ENCODE measurements at regions not wholly inside any gene's neighbourhood (a gene's known extent, or its start where the extent isn't known, plus 50 kb on each side); places are given as distances from the start of the nearest gene placed in this dataset.
"Not testable (repeated sequence)": the region's sequence is repeated elsewhere in the genome, so short reads cannot be mapped to it uniquely, and the experiment has no call there.

- no peaks in the 10 kb centered on the region for H3K9me3 ChIP-seq (ENCODE audit: control insufficient read depth, low read depth, low read length)
- no peak overlapping the region for H3K23ac ChIP-seq (ENCODE audit: insufficient read length, low read depth, low read length)
- no peaks in the 10 kb centered on the region for H3K79me2 ChIP-seq (ENCODE audit: insufficient read depth, low read length)
- no peak overlapping the region for H4K5ac ChIP-seq (ENCODE audit: insufficient read length, low read depth, low read length)
- no peak overlapping the region for H4K8ac ChIP-seq (replicated peaks; ENCODE audit: insufficient read length, low read depth, low read length)
- H2BK5ac ChIP-seq (ENCODE audit: insufficient read length, low read length): no peak overlapping the region
- no peak overlapping the region for H3K18ac ChIP-seq (ENCODE audit: insufficient read length, low read depth, low read length)
- no peaks in the 10 kb centered on the region for H3K79me1 ChIP-seq (ENCODE audit: insufficient read depth, low read depth, low read length, poor library complexity, severe bottlenecking)
- no peak overlapping the region for H2BK20ac ChIP-seq (ENCODE audit: low read depth, low read length, poor library complexity, severe bottlenecking)
- H3K27me3 ChIP-seq (ENCODE audit: insufficient read depth, low read length): no peaks in the 10 kb centered on the region
- no peaks in the 10 kb centered on the region for H4K20me1 ChIP-seq (ENCODE audit: control insufficient read depth, insufficient read depth, insufficient read length)
- no peak overlapping the region for H3K9ac ChIP-seq (ENCODE audit: extremely low read depth, insufficient read length, low read length)
- no peak overlapping the region for H2BK12ac ChIP-seq (ENCODE audit: insufficient read length, low read depth, low read length)
- no peak overlapping the region for H3K4me2 ChIP-seq (ENCODE audit: insufficient read depth, insufficient read length, low read length)
- H3K14ac ChIP-seq (ENCODE audit: insufficient read depth, low read length): no peak overlapping the region
- H4K91ac ChIP-seq (ENCODE audit: insufficient read length, low read depth, low read length): no peak overlapping the region
- no peaks in the 10 kb centered on the region for H3K23me2 ChIP-seq (ENCODE audit: insufficient read length, low read depth, low read length, poor library complexity, severe bottlenecking)
- no peak overlapping the region for H3K4me3 Mint-ChIP-seq
- no peak overlapping the region for H3K27ac ChIP-seq (ENCODE audit: insufficient read length, low read depth, low read length)
- no peak overlapping the region for H3K4ac ChIP-seq (ENCODE audit: low read depth, low read length)
- peaks cover 0 to 2% of the 10 kb centered on the region in 2 experiments; a peak in 1 of 5 replicates for H3K9me3 Mint-ChIP-seq
- no peak for DNase-seq
- H3K27ac Mint-ChIP-seq: no peak overlapping the region
- no peaks in the 10 kb centered on the region for H3K4me1 ChIP-seq (ENCODE audit: insufficient read depth, low read length)
- no peaks in the 10 kb centered on the region; a peak in 2 of 7 replicates for H3K36me3 Mint-ChIP-seq (ENCODE audit: insufficient read depth in 1 of 3, low read depth in 3 of 3)
- H2AK5ac ChIP-seq (ENCODE audit: insufficient read length, low read length): no peak overlapping the region
- no peak overlapping the region for H2BK15ac ChIP-seq (ENCODE audit: low read depth, low read length)
- H3K27me3 Mint-ChIP-seq (ENCODE audit: low read depth): no peaks in the 10 kb centered on the region
- no peak overlapping the region for H2BK120ac ChIP-seq (ENCODE audit: low read depth, low read length, poor library complexity, severe bottlenecking)
- H3T11ph ChIP-seq (ENCODE audit: low read length): no peak overlapping the region
- H3K4me1 Mint-ChIP-seq: no peaks in the 10 kb centered on the region
- H3K56ac ChIP-seq (ENCODE audit: insufficient read length, low read depth, low read length): no peak overlapping the region
- TF ChIP-seq, protein P1, sequence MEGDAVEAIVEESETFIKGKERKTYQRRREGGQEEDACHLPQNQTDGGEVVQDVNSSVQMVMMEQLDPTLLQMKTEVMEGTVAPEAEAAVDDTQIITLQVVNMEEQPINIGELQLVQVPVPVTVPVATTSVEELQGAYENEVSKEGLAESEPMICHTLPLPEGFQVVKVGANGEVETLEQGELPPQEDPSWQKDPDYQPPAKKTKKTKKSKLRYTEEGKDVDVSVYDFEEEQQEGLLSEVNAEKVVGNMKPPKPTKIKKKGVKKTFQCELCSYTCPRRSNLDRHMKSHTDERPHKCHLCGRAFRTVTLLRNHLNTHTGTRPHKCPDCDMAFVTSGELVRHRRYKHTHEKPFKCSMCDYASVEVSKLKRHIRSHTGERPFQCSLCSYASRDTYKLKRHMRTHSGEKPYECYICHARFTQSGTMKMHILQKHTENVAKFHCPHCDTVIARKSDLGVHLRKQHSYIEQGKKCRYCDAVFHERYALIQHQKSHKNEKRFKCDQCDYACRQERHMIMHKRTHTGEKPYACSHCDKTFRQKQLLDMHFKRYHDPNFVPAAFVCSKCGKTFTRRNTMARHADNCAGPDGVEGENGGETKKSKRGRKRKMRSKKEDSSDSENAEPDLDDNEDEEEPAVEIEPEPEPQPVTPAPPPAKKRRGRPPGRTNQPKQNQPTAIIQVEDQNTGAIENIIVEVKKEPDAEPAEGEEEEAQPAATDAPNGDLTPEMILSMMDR (conservative IDR thresholded peaks at IDR 0.05): no peak
- no peak overlapping the region for H2AFZ ChIP-seq (ENCODE audit: low read length)
Observed at GRCh38 chr7:19275000-19275399, 129.8 kb upstream of the FERD3L start.

GRCh38 chr7:19272329-19272728 is 127.1 kb upstream of the FERD3L start:
- not testable (repeated sequence) for H3K4me3 Mint-ChIP-seq

More at GRCh38 chr7:19272329-19272728, 127.1 kb upstream of the FERD3L start:
- not testable (repeated sequence) for H4K91ac ChIP-seq (ENCODE audit: insufficient read length, low read depth, low read length); H4K8ac ChIP-seq (replicated peaks; ENCODE audit: insufficient read length, low read depth, low read length); H3K79me2 ChIP-seq (ENCODE audit: insufficient read depth, low read length); H3K4ac ChIP-seq (ENCODE audit: low read depth, low read length); H3K9me3 ChIP-seq (ENCODE audit: control insufficient read depth, low read depth, low read length); DNase-seq; H3K27ac ChIP-seq (ENCODE audit: insufficient read length, low read depth, low read length); H3K79me1 ChIP-seq (ENCODE audit: insufficient read depth, low read depth, low read length, poor library complexity, severe bottlenecking); H2BK120ac ChIP-seq (ENCODE audit: low read depth, low read length, poor library complexity, severe bottlenecking); H3K18ac ChIP-seq (ENCODE audit: insufficient read length, low read depth, low read length); H3K27ac Mint-ChIP-seq; H2BK20ac ChIP-seq (ENCODE audit: low read depth, low read length, poor library complexity, severe bottlenecking); H3K27me3 ChIP-seq (ENCODE audit: insufficient read depth, low read length); H3K36me3 Mint-ChIP-seq (ENCODE audit: insufficient read depth in 1 of 3, low read depth in 3 of 3); H3K9ac ChIP-seq (ENCODE audit: extremely low read depth, insufficient read length, low read length); H4K20me1 ChIP-seq (ENCODE audit: control insufficient read depth, insufficient read depth, insufficient read length); H2BK5ac ChIP-seq (ENCODE audit: insufficient read length, low read length); H3K4me1 ChIP-seq (ENCODE audit: insufficient read depth, low read length); H2BK12ac ChIP-seq (ENCODE audit: insufficient read length, low read depth, low read length); H2AK5ac ChIP-seq (ENCODE audit: insufficient read length, low read length); H3K4me2 ChIP-seq (ENCODE audit: insufficient read depth, insufficient read length, low read length); H3K27me3 Mint-ChIP-seq (ENCODE audit: low read depth); H3K23ac ChIP-seq (ENCODE audit: insufficient read length, low read depth, low read length); H3K56ac ChIP-seq (ENCODE audit: insufficient read length, low read depth, low read length); H3T11ph ChIP-seq (ENCODE audit: low read length); H2AFZ ChIP-seq (ENCODE audit: low read length); H2BK15ac ChIP-seq (ENCODE audit: low read depth, low read length); H4K5ac ChIP-seq (ENCODE audit: insufficient read length, low read depth, low read length); H3K23me2 ChIP-seq (ENCODE audit: insufficient read length, low read depth, low read length, poor library complexity, severe bottlenecking); H3K9me3 Mint-ChIP-seq; H3K4me1 Mint-ChIP-seq; H3K14ac ChIP-seq (ENCODE audit: insufficient read depth, low read length)
- WGBS (ENCODE audit: extremely low coverage, insufficient read length, low lambda C conversion rate): no CpG with 5 or more reads among the region's 6 CpGs
